ENCODE measurements at regions not wholly inside any gene's neighbourhood (a gene's known extent, or its start where the extent isn't known, plus 50 kb on each side); places are given as distances from the start of the nearest gene placed in this dataset.

GRCh38 chr6:121896363-121896762, 460.9 kb downstream of the GJA1 start:
- Histone ChIP-seq H4K20me1 (ENCODE audit: insufficient read depth) (no peaks in the 10 kb centered on the region), H2AFZ (no peak overlapping the region), H3F3A (ENCODE audit: insufficient read depth) (0 out of 2 replicates have a peak, but pooled peaks cover 3% of the 10 kb centered on the region), H3K9me3 (ENCODE audit: low read depth) (no peaks in the 10 kb centered on the region), H3K79me2 (ENCODE audit: insufficient read depth) (no peaks in the 10 kb centered on the region), H3K4me3 (no peak overlapping the region), H3K9me2 (ENCODE audit: insufficient read depth) (no peaks in the 10 kb centered on the region), H3K27me3 (replicated peaks; ENCODE audit: insufficient read depth) (no peaks in the 10 kb centered on the region), H3K27ac (no peak overlapping the region), H3K9ac (no peak overlapping the region), H3K36me3 (ENCODE audit: low read depth) (no peaks in the 10 kb centered on the region), H3K4me2 (ENCODE audit: unreplicated experiment) (no peak overlapping the region), H3K4me1 (ENCODE audit: insufficient read depth) (peaks cover 19% of the 10 kb centered on the region)
- TF ChIP-seq EZH2phosphoT487 (IDR thresholded peaks at IDR 0.05; ENCODE audit: insufficient read depth, low read depth) (no peak), EZH2 (IDR thresholded peaks at IDR 0.05; ENCODE audit: insufficient read depth, poor library complexity, severe bottlenecking) (no peak)
- 39 to 45% methylated on average over 1 of the region's 1 CpG for WGBS, 2 experiments (ENCODE audit: low coverage in 1 of 2, low lambda C conversion rate in 2 of 2, missing lambda C conversion rate in 2 of 2)
- peak; percentile 17 for DNase-seq
- in situ Hi-C loops (cut with MboI) = no loop called here

DNA sequence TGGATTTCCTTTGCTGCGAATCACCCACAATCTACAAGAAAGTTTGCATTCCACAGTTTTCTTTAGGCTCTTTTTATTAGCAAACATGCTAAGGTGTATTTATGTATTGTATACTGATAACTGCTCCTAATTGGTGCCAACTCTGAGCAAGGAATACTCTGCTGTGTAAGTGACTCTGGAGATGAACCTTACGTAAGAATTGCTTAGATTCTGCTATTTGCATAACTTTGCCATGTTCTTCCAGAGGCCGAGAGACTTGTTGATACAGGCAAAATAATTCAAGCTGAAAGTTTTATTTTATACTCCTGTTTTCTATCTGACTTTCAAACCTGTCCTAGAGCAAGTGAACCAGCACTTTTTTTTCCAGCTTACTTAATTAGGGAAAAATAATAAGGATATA, 461.3 kb downstream of the GJA1 start:
- in situ Hi-C loops (cut with MboI) = no loop called here
- H4K20me1 ChIP-seq (ENCODE audit: insufficient read depth) = no peaks in the 10 kb centered on the region
- no peaks in the 10 kb centered on the region for H3K9me3 ChIP-seq (ENCODE audit: low read depth)
- no peaks in the 10 kb centered on the region for H3K79me2 ChIP-seq (ENCODE audit: insufficient read depth)
- H3K9me2 ChIP-seq (ENCODE audit: insufficient read depth) = no peaks in the 10 kb centered on the region
- no peaks in the 10 kb centered on the region for H3K27me3 ChIP-seq (replicated peaks; ENCODE audit: insufficient read depth)
- H3K4me1 ChIP-seq (ENCODE audit: insufficient read depth) = peaks cover 19% of the 10 kb centered on the region
- H3K27ac ChIP-seq = no peak overlapping the region
- no peak overlapping the region for H3K9ac ChIP-seq
- no peak overlapping the region for H3K4me2 ChIP-seq (ENCODE audit: unreplicated experiment)
- peak; percentile 18 for DNase-seq
- no peak overlapping the region for H2AFZ ChIP-seq
- H3K4me3 ChIP-seq = no peak overlapping the region
- 94 to 95% methylated on average over 3 of the region's 3 CpGs for WGBS, 2 experiments (ENCODE audit: low coverage in 1 of 2, low lambda C conversion rate in 2 of 2, missing lambda C conversion rate in 2 of 2)
- H3K36me3 ChIP-seq (ENCODE audit: low read depth) = no peaks in the 10 kb centered on the region
- H3F3A ChIP-seq (ENCODE audit: insufficient read depth) = 0 out of 2 replicates have a peak, but pooled peaks cover 3% of the 10 kb centered on the region
- TF ChIP-seq EZH2phosphoT487 (IDR thresholded peaks at IDR 0.05; ENCODE audit: insufficient read depth, low read depth) (no peak), EZH2 (IDR thresholded peaks at IDR 0.05; ENCODE audit: insufficient read depth, poor library complexity, severe bottlenecking) (no peak)

- DNase-seq = peak; percentile 45
- 95 to 100% methylated on average over 1 of the region's 1 CpG for WGBS, 2 experiments (ENCODE audit: low coverage in 1 of 2, low lambda C conversion rate in 2 of 2, missing lambda C conversion rate in 2 of 2)
- TF ChIP-seq EZH2 (IDR thresholded peaks at IDR 0.05; ENCODE audit: insufficient read depth, poor library complexity, severe bottlenecking) = no peak
- TF ChIP-seq EZH2phosphoT487 (IDR thresholded peaks at IDR 0.05; ENCODE audit: insufficient read depth, low read depth) = no peak
Measured at GRCh38 chr6:121897337-121897760, 461.9 kb downstream of the GJA1 start.

DNA sequence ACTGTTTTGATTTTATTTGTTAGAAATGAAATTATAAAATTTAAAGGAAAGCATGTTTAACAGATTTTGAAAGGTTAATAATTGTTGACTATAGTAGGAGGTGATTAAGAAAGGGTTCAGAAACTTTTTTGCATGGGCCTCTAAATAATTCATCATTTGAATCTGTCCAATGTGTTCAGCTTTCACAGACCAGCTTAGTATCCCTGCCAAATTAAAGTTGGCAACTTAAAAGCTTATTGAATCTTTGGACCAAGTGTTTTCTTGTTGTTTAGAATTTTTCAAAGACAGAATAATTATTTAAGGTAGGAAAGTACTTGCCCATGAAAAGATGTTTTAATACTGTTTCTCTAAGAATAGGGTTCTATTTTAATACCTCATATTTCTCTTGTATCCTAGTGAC, 466.0 kb downstream of the GJA1 start:
- in situ Hi-C loops (cut with MboI) = no loop called here

More at GRCh38 chr6:121897337-121897760, 461.9 kb downstream of the GJA1 start:
- Histone ChIP-seq H2AFZ (no peak overlapping the region), H3K36me3 (ENCODE audit: low read depth) (no peaks in the 10 kb centered on the region), H3K9me3 (ENCODE audit: low read depth) (no peaks in the 10 kb centered on the region), H3K27ac (no peak overlapping the region), H3K79me2 (ENCODE audit: insufficient read depth) (no peaks in the 10 kb centered on the region), H3K4me1 (ENCODE audit: insufficient read depth) (peaks cover 19% of the 10 kb centered on the region), H3K4me2 (ENCODE audit: unreplicated experiment) (no peak overlapping the region), H4K20me1 (ENCODE audit: insufficient read depth) (no peaks in the 10 kb centered on the region), H3F3A (ENCODE audit: insufficient read depth) (0 out of 2 replicates have a peak, but pooled peaks cover 3% of the 10 kb centered on the region), H3K9me2 (ENCODE audit: insufficient read depth) (no peaks in the 10 kb centered on the region), H3K27me3 (replicated peaks; ENCODE audit: insufficient read depth) (no peaks in the 10 kb centered on the region), H3K9ac (no peak overlapping the region), H3K4me3 (no peak overlapping the region)
- in situ Hi-C loops (cut with MboI) = no loop called here

DNA sequence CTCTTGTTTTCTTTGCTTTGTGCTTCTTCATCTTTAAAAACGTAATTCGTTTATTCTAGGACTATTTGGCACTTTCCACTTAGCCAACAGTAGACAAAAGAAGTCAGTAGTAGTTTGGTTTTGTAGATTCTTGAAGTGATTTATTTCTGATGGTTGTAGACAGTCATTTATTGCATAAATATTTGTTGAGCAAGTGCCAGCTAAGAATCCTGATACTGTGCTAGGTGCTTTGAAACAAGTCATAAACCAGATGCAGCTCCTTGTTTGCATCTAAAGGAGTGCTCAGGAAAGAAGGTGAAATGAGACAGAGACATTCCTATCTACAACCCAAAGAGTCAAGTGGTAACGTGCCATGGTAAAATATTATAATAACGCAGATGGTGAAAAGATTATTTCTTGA, 469.1 kb downstream of the GJA1 start:
- no peaks in the 10 kb centered on the region for H3K27me3 ChIP-seq (replicated peaks; ENCODE audit: insufficient read depth)
- in situ Hi-C loops (cut with MboI) = no loop called here

More for the DNA sequence above, 466.0 kb downstream of the GJA1 start:
- no peaks in the 10 kb centered on the region for H3K27me3 ChIP-seq (replicated peaks; ENCODE audit: insufficient read depth)
- no peaks in the 10 kb centered on the region for H3K9me2 ChIP-seq (ENCODE audit: insufficient read depth)
- no peak for DNase-seq
- no peaks in the 10 kb centered on the region for H3K79me2 ChIP-seq (ENCODE audit: insufficient read depth)
- no peak for TF ChIP-seq EZH2 (IDR thresholded peaks at IDR 0.05; ENCODE audit: insufficient read depth, poor library complexity, severe bottlenecking)
- TF ChIP-seq EZH2phosphoT487 (IDR thresholded peaks at IDR 0.05; ENCODE audit: insufficient read depth, low read depth) = no peak
- peaks cover 14% of the 10 kb centered on the region for H3K4me1 ChIP-seq (ENCODE audit: insufficient read depth)
- H3K27ac ChIP-seq = no peak overlapping the region
- no peaks in the 10 kb centered on the region for H4K20me1 ChIP-seq (ENCODE audit: insufficient read depth)
- H3K36me3 ChIP-seq (ENCODE audit: low read depth) = no peaks in the 10 kb centered on the region
- H3K9ac ChIP-seq = no peak overlapping the region
- H3K4me2 ChIP-seq (ENCODE audit: unreplicated experiment) = no peak overlapping the region
- H3F3A ChIP-seq (ENCODE audit: insufficient read depth) = no peaks in the 10 kb centered on the region
- no peaks in the 10 kb centered on the region for H3K9me3 ChIP-seq (ENCODE audit: low read depth)
- no peak overlapping the region for H2AFZ ChIP-seq
- no peak overlapping the region for H3K4me3 ChIP-seq

More for the DNA sequence above, 469.1 kb downstream of the GJA1 start:
- no peak overlapping the region for H3K27ac ChIP-seq
- no peaks in the 10 kb centered on the region for H3K4me1 ChIP-seq (ENCODE audit: insufficient read depth)
- H2AFZ ChIP-seq = no peak overlapping the region
- TF ChIP-seq EZH2phosphoT487 (IDR thresholded peaks at IDR 0.05; ENCODE audit: insufficient read depth, low read depth) (no peak), EZH2 (IDR thresholded peaks at IDR 0.05; ENCODE audit: insufficient read depth, poor library complexity, severe bottlenecking) (no peak)
- no peaks in the 10 kb centered on the region for H3K9me2 ChIP-seq (ENCODE audit: insufficient read depth)
- no peaks in the 10 kb centered on the region for H3F3A ChIP-seq (ENCODE audit: insufficient read depth)
- H3K36me3 ChIP-seq (ENCODE audit: low read depth) = no peaks in the 10 kb centered on the region
- no peak overlapping the region for H3K4me2 ChIP-seq (ENCODE audit: unreplicated experiment)
- no peaks in the 10 kb centered on the region for H3K79me2 ChIP-seq (ENCODE audit: insufficient read depth)
- WGBS, 2 experiments (ENCODE audit: low coverage in 1 of 2, low lambda C conversion rate in 2 of 2, missing lambda C conversion rate in 2 of 2) = 71 to 72% methylated on average over 4 of the region's 4 CpGs
- DNase-seq = no peak
- H3K9me3 ChIP-seq (ENCODE audit: low read depth) = no peaks in the 10 kb centered on the region
- H3K4me3 ChIP-seq = no peak overlapping the region
- no peak overlapping the region for H3K9ac ChIP-seq
- H4K20me1 ChIP-seq (ENCODE audit: insufficient read depth) = no peaks in the 10 kb centered on the region
